Stimulated activated CD8-positive, alpha-beta memory T cell treated with anti-CD3 and anti-CD28 coated beads, Interleukin-15, amount 100 ng/mL, for 4 hours (primary cell): ENCODE measurements at regions not wholly inside any gene's neighbourhood (a gene's known extent, or its start where the extent isn't known, plus 50 kb on each side); places are given as distances from the start of the nearest gene placed in this dataset.
"Not testable (repeated sequence)": the region's sequence is repeated elsewhere in the genome, so short reads cannot be mapped to it uniquely, and the experiment has no call there.

ENCODE experiments used
- DNase-seq, 2 donors: peaks; one replicate each; pipeline ENCODE4 v3.0.0-alpha.2; 2020; ENCODE audit warnings: low read depth in 2 of 2

DNA sequence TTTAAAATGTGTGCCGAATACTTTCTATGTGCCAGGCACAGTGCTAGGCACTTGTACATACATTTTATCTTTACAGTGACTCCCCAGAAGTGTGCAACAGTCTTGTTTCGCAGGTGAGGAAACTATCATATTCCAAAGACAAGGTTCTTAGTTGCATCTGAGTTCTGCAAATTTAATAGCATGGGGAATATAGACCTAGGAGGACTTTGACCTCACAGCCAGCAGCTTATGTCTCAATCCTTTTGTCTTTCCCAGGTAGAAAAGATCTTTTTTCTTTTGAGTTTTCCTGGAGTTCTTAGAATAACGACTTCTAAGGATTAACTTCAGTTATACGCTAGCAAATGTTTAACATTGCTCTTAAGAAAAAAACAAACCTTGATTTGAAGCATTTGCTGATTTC, 482.8 kb upstream of the ZMIZ1 start:
- DNase-seq: no peak

DNA sequence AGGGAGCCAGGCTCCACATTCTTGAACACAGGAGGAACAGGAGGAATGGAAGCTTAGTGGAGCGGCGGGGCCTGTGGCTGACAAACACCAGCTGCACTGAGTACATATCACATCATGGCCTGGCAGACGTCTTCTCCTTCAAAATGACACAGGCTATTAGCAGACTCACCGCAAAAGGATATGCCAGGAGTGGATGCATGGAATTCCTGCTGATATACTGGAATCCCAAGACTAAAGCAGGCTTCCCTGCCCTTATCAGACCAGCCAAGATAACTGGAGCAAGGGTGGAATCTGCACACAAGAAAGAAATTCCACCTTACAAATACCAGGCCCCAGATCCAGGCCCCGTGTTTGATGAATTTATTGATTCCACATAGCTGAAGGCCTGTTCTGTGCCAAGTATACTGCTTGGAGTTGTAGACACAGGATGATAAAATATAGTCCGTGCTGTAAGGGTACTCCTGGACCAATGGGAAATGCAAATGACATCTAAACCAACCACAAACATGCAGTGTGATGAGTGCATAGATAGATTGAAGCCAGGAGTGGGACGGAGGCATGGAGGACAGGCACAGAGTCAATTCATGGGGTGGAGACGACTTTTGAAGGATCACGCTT, 480.5 kb upstream of the ZMIZ1 start:
- no peak for DNase-seq

DNA sequence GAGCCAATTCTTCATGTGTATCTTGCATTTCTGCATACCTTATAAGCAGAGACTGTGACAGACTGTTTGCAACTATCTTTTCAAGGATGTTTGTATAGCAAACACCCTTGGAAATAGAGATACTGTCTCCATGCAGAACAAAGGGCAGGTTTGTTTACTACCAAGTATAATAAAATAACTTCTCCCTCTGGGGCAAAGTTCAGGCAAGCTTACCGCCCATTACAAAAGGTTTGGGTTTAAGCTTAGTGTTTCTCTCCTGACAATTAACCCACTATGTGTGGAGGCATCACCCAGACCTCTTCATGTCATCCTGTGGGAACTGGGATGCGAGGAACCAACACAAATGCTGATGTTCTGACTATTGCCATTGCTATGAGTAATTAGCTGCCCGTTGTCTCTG, 479.1 kb upstream of the ZMIZ1 start:
- DNase-seq: no peak

DNA sequence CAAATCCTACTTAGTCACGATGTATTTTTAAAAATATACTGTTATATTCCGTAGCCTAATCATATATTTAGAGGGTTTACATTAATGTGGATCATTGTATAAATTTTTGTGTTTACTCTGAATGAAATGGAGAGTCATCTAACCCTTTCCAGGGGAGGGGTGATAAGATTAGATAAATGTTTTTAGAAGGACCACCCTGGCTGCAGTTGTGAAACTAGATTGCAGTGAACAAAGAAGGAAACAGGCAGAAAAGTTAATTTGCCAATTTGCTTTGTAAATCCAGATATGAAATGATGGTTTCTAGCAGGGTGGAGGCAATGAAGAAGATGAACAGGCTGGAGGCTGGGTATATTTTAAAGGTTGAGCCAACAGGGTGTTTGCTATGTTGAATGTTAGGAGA, 477.7 kb upstream of the ZMIZ1 start:
- DNase-seq: no peak

DNA sequence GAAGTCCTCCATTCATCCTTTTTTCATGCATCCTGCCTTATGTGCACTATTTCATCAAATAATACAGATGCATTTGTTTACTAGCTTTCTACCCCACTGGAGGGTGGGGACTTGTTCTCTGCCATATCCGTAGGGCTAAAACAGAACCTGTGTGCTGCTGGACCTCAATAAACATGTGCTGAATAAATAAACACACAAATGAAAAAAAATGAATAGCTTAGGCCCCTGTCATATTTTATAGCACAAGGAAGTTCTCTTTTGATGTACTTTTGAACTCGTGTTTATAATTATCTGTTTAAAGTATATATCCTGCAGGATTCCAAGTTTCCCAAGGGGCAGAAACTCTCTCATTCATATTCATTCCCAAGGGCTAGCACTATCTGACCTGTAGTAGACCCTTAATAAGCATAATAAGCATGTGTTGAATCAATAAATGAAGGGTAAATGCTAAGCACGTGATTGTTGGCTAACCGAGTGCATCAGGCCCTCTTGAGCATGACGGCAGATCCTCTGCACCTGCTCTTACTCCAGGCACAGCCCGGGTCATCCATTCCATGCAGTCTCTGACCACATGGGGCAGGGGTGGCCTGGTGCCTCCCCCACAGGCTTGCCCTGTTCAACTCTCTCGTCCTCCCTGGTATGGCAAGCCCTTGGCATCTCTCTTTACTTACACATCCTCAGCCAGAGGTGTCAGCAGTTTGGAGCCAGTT, 474.1 kb upstream of the ZMIZ1 start:
- no peak for DNase-seq

DNA sequence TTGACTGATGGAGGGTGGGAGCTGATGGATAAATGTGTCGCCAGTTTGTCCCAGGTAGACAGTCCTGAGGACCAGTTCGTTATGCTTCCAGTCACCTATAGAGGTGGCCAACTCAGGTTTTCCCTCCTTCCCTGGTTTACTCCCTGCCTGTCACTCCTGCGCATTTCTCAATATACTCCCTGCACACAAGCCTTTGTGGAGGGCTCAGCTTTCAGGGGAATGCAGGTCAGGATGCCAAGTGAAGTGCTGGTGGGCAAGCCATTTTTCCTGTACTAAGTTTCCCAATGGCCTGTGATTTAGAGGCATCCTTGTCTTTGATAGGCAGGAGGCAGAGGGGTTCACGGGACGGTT, 473.5 kb upstream of the ZMIZ1 start:
- no peak for DNase-seq

DNA sequence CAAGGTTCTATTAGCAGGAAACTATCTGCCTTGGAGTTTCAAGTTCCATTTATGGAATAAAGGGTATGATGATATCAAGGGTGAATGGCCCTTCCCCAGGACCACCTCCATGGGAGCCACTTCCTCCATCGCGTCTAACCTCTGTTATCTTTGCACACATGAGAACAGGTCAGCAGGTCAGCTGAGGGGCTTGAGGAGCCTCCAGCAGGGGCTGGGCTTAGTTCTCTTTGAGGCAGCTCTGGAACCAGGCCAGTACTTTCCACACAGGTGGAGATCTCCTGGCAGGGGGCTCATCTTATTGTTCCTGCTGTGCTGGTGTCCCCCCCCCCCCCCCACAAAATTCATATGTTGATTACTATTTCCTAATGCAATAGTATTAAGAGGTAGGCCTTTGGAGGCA, 472.2 kb upstream of the ZMIZ1 start:
- DNase-seq: no peak

DNA sequence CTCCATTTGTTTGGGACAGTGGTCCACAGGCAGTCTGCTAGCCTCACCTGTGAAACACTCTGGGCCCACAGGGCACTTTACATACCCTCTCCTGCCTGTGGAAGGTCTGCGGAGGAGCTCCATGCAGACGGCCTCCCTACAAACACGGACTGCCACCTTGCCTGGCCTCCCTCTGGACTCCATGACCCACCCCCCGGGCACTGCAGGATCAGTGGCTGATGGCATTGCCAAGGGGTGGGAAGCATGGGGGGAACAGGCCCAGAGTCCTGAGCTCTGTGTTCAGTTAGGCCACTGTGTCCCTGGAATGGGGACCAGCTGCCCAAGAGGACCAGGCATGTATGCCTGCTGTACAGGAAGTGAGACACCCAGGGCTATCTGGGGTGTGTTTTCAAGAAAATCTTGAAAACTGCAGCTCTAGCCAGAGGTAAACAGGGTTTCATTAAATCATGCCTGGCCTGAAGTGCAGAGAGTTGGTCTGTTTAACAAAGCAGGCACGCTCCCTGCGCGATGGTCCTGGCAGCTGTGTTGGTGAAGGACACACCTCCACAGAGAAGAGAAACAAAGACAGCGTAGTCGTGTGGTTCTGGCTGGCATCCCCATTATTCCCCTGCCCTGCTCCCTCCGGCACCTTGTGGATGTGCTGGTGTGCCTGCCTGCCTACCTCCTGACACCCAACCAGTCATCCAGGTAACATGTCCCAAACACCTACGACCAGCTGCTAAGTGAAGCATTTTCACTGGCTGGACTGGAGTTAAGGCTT, 470.8 kb upstream of the ZMIZ1 start:
- no peak for DNase-seq

DNA sequence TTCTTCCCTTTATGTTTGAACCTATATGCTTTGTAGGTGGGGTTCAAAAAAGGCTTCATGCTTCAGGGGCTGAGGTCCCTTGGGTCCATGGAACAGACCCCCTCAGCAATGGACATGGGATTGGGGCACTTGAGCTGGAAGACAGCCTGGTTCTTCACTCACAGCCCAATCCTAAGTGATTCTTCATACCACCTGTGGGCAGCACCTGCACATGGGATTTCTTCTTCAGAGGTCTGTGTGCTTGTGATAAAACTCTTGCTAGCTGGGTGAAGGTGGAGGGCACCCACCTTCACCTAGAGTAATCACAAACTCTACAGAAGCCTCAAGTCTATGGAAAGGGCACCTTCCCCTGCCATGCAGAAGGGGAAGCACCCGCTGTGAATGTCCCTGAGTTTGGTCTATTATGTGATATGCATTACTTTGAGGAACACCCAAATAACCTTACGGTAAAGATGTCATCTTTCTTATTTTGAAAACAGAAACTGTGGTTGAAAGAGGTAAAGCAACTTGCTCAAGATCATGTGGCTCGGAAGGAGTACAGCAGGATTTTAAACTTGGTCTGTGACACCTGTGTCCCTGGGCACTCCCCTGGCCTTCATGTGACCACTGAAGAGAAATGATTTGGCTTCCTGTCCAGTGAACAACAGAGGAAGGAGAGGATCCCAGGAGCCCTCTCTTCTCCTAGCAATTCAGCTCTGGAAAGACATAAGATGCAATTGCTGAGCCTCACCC, 469.5 kb upstream of the ZMIZ1 start:
- DNase-seq: no peak

DNA sequence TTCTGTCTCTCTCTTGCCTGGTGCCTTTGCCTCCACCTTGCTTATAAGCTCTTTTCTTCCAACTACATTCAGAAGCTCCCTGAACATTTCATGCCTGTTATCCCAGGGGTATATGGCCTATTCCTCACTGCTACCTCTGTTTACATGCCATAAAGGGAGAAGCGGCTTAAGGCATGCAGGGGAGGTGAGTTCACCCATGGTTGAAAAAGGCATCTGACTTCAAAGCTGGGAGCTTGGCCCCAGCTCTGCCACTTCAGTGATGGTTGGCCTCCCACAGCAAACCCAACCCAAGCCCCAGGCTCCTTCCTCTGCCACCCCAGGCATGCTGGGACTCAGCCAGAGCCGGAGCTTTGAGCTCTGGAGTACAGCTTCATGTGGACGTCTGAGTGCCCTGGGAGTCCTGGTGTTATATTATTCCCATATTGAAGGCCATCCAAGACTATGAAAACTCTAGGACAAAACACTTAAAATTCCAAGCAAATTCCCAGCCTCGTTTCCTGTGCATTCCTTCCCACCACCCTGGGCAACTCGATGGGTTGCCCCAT, 468.6 kb upstream of the ZMIZ1 start:
- DNase-seq: no peak

DNA sequence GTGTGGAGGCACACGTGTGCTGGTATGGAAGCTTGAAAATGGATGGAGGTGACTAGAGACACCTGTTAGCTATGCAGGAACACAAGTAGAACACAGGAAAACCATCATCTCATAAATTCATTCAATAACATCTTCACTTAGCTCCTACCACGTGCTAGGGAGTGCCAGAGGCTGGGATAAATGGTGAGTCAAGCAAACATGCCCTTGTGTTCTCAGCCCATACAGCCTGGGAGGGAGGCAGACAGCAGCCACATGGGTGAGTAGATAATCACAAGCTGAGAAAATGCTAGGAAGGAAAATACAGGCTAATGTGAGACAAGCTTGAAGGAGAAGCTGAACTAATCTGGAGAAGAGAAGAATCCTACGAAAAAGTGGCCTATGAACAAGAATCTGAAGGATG, 468.0 kb upstream of the ZMIZ1 start:
- DNase-seq: no peak

DNA sequence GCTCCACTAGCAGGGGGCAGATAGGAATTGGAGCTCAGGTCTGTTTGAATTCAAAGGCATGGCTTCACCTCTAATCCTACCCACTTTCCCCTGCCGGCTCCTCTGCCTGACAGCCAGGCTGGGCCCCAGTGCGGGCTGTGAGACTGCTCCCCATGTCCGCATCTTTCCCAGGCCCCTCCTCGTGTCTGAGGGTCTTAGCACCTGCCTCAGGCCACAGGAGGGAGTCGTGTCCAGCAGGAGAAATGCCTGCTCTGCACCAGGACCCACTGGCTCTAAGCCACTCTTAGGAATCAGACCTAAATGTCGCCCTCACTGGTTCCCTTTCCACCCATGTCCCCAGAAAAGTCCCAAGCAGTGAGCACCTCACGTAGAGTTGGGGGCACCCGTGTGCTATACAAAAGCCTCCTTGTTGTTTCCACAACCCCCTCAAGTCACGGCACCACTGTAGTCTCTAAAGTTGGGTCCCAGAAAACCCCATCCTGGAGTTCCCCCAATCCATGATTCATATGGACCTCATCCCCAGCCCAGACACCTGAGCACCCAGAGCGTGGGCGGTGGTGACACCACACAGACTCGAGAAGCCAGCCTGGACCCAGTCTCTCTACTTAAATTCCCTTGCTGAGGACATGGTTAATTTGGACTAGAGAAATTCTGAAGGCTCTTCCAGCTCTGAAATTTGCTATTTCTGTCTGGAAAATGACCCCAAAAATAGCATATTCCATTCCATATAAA, 466.4 kb upstream of the ZMIZ1 start:
- no peak for DNase-seq

DNA sequence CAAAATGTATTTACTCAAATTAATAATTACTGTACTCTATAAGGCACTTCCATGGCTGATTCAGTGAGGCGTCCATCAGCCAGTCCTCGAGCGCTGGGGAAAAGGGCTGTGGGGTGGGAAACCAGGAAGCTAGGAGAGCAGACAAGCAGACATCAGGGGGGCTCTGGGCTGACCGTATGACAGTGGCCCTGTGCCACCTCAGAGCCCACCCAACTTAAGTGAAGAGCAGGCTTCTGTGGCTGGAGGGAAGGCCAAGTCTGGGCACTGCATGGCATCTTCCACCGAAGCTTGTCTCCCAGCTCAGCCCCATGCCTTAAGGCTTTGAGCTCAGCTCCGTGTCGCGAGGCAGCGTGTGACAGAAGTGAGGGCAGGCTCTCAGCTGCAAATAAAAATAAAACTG, 464.5 kb upstream of the ZMIZ1 start:
- no peak for DNase-seq

DNA sequence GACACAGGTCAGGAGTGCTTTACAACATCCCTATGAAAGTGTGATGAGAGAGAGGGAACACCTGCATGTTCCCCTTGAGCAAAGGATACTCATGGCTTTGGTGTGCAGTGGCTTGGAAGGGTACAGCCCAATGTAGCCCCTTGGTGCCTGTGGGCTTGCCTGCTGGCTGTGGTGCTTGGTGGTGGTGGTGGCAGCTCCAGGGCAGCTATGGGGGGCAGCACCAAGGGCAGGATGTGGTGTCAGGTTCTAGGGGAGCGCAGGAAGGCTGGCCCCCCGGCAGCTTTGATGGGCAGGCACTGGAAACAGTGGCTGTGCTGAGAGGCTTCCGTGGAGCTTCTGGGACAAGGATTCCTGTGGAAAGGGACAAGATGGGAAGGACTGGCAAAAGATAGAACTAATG, 464.0 kb upstream of the ZMIZ1 start:
- DNase-seq: no peak

DNA sequence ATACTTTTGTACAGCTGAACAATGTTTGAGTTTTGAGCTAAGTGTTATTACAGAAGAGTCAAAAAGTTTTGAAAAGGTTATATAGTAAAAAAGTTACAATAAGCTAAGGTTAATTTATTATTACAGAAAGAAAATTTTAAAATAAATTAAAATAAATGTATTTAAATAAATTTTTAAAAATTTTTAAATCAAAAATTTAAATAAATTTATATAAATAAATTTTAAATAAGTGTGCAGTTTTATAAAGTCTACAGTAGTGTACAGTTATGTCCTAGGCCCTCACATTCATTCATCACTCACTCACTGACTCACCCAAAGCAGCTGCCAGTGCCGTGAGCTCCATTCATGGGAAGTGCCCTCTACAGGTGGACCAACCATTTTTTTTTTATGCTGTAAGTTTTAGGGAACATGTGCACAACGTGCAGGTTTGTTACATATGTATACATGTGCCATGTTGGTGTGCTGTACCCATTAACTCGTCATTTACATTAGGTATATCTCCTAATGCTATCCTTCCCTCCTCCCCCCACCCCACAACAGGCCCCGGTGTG, 462.9 kb upstream of the ZMIZ1 start:
- DNase-seq: no peak

DNA sequence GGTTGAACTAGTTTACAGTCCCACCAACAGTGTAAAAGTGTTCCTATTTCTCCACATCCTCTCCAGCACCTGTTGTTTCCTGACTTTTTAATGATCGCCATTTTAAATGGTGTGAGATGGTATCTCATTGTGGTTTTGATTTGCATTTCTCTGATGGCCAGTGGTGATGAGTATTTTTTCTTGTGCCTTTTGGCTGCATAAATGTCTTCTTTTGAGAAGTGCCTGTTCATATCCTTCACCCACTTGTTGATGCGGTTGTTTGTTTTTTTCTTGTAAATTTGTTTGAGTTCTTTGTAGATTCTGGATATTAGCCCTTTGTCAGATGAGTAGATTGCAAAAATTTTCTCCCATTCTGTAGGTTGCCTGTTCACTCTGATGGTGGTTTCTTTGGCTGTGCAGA, 462.0 kb upstream of the ZMIZ1 start:
- not testable (repeated sequence) for DNase-seq

DNA sequence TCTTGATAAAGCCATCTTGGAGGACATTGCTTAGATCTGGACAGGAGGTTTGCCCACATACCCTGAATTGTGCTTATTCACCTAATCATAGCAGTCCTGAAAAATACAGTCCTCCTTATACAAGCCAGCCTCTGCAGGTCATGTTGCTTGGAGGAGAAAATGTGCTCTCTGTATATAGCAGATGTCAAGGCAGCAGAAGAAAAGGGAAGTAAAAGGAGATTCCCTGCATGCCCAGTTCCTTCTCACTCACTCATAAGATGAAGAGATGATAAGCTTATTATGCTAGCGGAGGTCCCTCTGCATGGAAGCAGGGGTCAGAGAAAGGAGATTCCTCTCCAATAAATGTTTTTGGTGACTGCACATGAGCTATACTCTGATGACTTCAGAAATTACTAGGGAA, 458.8 kb upstream of the ZMIZ1 start:
- DNase-seq: no peak

DNA sequence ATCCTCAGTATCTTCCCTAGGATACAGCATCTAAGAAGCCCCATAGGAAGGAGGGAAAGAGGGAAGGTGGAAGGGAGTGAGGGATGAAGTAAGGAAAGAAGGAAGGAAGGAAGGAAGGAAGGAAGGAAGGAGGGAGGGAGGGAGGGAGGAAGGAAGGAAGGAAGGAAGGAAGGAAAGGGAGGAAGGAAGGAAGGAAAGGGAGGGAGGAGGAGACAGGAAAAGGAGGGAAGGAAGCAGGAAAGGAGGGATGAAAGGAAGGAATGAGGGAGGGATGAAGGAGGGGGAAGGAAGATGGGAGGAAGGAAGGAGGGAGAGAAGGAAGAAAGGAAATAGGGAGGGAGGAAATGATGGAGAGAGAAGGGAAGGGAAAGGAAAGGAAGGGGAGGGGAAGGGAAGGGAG, 455.6 kb upstream of the ZMIZ1 start:
- DNase-seq: no peak

DNA sequence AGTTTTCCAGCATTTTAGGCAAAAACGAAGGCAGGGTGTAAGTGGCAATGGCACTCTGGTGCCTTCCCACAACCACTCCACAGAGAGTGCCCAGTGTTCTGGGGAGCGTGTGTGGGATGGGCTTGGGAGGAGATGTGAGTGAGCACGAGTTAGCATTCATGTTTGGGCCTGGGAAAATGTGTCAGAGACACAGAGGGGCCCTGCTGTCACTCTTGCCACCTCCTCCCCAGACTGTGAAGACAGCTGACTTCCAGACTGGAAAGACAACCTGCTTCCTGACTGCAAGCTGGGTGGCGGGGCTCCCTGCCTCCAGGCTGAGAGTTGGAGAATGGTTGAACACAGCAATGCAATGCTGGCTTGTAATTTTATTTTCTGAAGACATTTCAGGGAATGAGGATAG, 454.5 kb upstream of the ZMIZ1 start:
- DNase-seq: no peak

DNA sequence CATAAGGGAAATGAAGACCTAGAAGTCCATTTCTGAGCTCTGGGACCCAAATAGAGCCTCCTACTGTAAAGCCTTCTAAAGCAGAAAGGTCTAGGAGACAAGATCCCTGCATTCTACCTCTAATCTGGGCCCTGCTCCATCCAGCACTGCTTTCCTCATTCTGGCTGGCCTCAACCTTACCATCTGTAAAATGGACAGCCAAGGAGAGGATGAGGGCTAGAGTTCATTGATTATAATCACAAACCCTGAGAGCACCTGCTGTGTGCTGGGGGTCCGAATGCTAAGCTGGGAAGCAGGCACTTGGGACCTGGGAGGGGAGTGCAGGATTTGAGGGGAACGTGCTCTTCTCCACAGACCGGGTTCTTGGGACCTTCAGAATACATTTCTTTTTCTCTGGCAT, 454.0 kb upstream of the ZMIZ1 start:
- no peak for DNase-seq

DNA sequence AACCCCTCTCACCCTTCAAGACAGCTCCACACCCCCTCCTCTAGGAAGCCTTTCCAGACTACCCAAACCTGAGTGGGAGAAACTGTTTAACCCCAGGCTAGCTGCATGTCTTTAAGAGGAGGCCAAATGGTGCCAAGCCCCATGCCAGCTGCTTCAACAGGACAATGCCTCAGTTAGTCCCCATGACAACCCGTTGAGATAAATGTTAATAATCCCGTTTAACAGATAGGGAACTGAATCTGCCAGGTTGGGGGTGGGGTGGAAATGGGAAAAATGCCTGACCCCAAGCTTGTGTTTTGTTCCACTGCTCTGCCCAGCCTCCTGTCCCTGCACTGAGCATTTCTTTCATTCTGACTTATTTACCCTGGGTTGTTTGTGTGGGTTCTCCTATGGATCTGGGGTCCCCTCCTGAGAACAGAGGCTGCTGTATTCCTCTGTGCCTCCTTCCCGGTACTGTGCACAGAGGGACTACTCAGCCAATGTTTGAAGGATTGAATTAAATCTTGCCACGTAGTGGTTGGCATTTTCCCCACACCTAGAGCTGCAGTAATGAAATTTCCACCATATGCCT, 452.6 kb upstream of the ZMIZ1 start:
- no peak for DNase-seq
